RWPE2 (cell line): ENCODE measurements at regions not wholly inside any gene's neighbourhood (a gene's known extent, or its start where the extent isn't known, plus 50 kb on each side); places are given as distances from the start of the nearest gene placed in this dataset.

Experiments used
- ATAC-seq: fragments of 200-7000 bp; cut with Tn5 transposase; 3 replicates; pipeline ENCODE4 v1.9.1; 2021; ENCODE audit warnings: low read depth
- DNase-seq: peaks from one replicate; pipeline ENCODE4 v3.0.0-alpha.2; 2020; ENCODE audit warnings: low spot score
- H3K27ac ChIP-seq: fragments of 450-650 bp; 2 replicates; pipeline ENCODE4 v1.5.1; 2017; ENCODE audit warnings: mild to moderate bottlenecking; ENCODE audit not compliant: poor library complexity, severe bottlenecking
- H3K27me3 ChIP-seq: fragments of 250-450 bp; sonication (Bioruptor Pico); 2 replicates; pipeline ENCODE4 v1.5.1; 2021; ENCODE audit warnings: mild to moderate bottlenecking, moderate library complexity; ENCODE audit not compliant: insufficient read depth, poor library complexity, severe bottlenecking
- H3K36me3 ChIP-seq: fragments of 250-450 bp; sonication (Bioruptor Pico); 2 replicates; pipeline ENCODE4 v1.5.1; 2020; ENCODE audit warnings: low read depth, mild to moderate bottlenecking, moderate library complexity
- H3K4me1 ChIP-seq: fragments of 250-450 bp; sonication (Bioruptor Pico); 2 replicates; pipeline ENCODE4 v1.5.1; 2021; ENCODE audit warnings: mild to moderate bottlenecking, moderate library complexity; ENCODE audit not compliant: insufficient read depth, poor library complexity, severe bottlenecking
- H3K4me3 ChIP-seq: fragments of 250-450 bp; sonication (Bioruptor Pico); 2 replicates; pipeline ENCODE4 v1.5.1; 2021; ENCODE audit warnings: mild to moderate bottlenecking, moderate library complexity; ENCODE audit not compliant: severe bottlenecking
- H3K9me3 ChIP-seq: fragments of 250-450 bp; sonication (Bioruptor Pico); 2 replicates; pipeline ENCODE4 v1.5.1; 2021; ENCODE audit warnings: mild to moderate bottlenecking, moderate library complexity; ENCODE audit not compliant: severe bottlenecking
- TF ChIP-seq, protein P1 (sequence below): fragments of 450-650 bp; IDR thresholded peaks from one replicate; pipeline ENCODE4 v1.5.1; 2017; ENCODE audit warnings: mild to moderate bottlenecking, moderate library complexity; ENCODE audit not compliant: poor library complexity, severe bottlenecking

DNA sequence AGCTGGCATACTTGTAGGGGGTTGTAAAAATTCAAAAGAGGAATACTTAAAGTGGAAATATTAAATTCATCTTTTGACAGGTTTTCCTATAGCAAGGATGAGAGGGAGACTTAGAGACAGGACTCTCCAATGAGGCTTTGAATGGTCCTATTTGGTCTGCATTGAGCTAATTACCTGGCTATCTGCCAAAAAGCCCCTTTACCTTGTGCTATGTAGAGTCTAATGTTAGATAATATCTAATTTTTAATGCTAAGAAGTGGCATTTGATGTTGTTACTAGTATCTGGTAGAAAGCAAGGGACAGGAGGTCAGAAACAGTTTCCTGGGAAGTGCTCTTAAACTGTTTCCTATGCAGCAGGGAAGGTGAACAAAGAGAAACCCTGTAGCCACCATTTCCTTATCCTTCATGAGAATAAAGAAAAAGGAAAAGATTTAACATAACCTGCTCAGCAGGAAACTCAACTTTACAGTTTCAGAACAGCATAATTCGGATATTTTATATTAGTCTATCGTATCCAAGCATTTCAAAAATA lies 550.0 kb downstream of the SOX5 start:
- Histone ChIP-seq H3K27me3 (no peaks in the 10 kb centered on the region), H3K36me3 (no peaks in the 10 kb centered on the region), H3K9me3 (no peaks in the 10 kb centered on the region), H3K4me1 (no peaks in the 10 kb centered on the region), H3K27ac (no peak overlapping the region), H3K4me3 (no peak overlapping the region)
- DNase-seq (no peak), ATAC-seq (no peak)
- TF ChIP-seq, protein P1, sequence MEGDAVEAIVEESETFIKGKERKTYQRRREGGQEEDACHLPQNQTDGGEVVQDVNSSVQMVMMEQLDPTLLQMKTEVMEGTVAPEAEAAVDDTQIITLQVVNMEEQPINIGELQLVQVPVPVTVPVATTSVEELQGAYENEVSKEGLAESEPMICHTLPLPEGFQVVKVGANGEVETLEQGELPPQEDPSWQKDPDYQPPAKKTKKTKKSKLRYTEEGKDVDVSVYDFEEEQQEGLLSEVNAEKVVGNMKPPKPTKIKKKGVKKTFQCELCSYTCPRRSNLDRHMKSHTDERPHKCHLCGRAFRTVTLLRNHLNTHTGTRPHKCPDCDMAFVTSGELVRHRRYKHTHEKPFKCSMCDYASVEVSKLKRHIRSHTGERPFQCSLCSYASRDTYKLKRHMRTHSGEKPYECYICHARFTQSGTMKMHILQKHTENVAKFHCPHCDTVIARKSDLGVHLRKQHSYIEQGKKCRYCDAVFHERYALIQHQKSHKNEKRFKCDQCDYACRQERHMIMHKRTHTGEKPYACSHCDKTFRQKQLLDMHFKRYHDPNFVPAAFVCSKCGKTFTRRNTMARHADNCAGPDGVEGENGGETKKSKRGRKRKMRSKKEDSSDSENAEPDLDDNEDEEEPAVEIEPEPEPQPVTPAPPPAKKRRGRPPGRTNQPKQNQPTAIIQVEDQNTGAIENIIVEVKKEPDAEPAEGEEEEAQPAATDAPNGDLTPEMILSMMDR = no peak

DNA sequence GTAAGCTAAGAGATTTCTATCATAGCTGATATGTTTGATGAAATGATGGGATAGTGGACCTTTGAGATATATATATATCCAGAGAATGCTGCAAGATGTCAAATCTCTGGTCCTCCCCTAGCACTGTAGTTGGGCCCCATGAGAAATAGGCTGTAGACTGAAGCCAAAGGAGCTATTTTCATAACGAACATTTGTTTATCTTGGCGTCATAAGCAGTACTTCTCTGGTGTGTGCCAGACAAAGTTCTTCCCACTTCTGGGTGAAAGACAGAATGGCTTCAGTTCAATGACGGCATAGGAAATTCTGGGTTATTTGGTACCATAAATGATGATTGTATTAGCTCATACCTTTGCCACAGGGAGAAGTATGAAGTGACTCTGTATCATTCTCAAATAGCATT lies 534.3 kb downstream of the SOX5 start:
- no peaks in the 10 kb centered on the region for H3K9me3 ChIP-seq
- DNase-seq (no peak), ATAC-seq (no peak)
- TF ChIP-seq, protein P1 = no peak
- no peaks in the 10 kb centered on the region for H3K36me3 ChIP-seq
- no peak overlapping the region for H3K4me3 ChIP-seq
- no peak overlapping the region for H3K27ac ChIP-seq
- H3K27me3 ChIP-seq = no peaks in the 10 kb centered on the region
- no peaks in the 10 kb centered on the region for H3K4me1 ChIP-seq

DNA sequence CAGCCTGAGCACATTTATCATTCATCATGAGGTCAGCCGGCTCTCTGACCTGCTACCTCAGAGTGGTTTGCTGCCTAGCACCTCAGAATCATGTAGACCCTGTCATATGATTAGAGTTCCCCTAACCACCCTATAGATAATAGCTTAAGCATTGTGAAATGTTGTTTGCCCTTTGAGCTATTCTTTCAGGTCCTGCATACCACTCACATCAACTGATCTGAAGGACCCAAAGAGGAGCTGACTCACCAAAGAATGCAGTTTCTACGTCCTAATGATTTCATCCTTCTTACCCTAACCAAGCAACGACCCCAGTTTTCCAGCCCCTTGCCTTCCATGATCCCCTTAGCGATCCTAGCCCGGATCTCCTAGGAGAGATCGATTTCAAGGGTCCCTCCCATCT lies 527.9 kb downstream of the SOX5 start:
- Histone ChIP-seq H3K27ac (no peak overlapping the region), H3K27me3 (no peaks in the 10 kb centered on the region), H3K4me1 (no peaks in the 10 kb centered on the region), H3K9me3 (no peaks in the 10 kb centered on the region), H3K4me3 (no peak overlapping the region), H3K36me3 (no peaks in the 10 kb centered on the region)
- DNase-seq (no peak), ATAC-seq (no peak)
- TF ChIP-seq, protein P1 = no peak

DNA sequence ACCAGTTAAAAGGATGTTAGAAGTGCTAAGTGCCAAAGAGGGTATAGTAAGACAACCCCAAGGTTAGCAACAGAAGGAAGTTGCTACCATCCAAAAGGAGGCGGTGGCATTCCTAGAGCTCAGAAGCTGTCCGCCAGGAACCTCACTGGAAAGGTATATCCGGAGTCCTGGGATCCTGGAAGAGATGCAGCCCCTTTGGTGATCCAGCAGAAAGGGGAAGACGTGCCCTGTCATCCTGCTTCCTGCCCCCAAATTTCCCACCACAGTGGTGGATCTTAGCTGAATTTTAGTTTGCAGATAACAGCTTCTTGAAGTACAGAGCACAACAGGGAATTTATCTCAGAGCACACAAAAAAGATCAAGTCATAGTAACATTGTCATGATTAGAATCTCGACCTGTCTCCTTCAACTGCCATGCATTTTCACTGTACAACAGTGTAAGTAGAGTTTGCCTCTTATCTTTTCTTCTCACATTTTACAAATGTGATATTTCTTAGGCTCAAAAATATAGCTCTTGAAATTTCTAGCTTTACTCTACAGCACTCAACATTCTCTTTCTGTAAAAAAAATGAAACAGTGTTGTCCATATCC lies 526.3 kb downstream of the SOX5 start:
- H3K9me3 ChIP-seq = no peaks in the 10 kb centered on the region
- H3K27ac ChIP-seq = no peak overlapping the region
- TF ChIP-seq, protein P1 = no peak
- no peaks in the 10 kb centered on the region for H3K27me3 ChIP-seq
- no peaks in the 10 kb centered on the region for H3K4me1 ChIP-seq
- no peaks in the 10 kb centered on the region for H3K36me3 ChIP-seq
- ATAC-seq = no peak
- no peak overlapping the region for H3K4me3 ChIP-seq
- DNase-seq = no peak

DNA sequence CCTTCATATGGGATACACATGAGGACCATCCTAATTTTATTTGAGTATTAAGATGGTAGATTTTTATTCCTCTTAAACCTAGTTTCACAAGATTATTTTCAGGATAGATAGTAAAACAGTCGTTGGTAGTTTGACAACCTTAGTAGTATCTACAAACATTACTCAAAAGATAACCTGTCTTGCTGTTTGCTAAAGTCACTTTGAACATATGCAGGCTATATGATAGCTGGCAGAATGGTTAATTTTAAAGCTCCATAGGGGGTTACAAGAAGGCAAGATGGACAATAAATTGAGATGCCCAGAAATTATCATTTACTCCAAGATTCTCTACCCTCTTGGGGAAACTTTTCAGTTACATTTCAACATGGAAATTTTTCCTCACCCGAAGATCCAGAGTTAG lies 525.7 kb downstream of the SOX5 start:
- Histone ChIP-seq H3K4me1 (no peaks in the 10 kb centered on the region), H3K36me3 (no peaks in the 10 kb centered on the region), H3K4me3 (no peak overlapping the region), H3K27ac (no peak overlapping the region), H3K9me3 (no peaks in the 10 kb centered on the region), H3K27me3 (no peaks in the 10 kb centered on the region)
- DNase-seq (no peak), ATAC-seq (no peak)
- TF ChIP-seq, protein P1 = no peak
